Trophoblast cell (in vitro differentiated cells and primary cell): ENCODE measurements at regions not wholly inside any gene's neighbourhood (a gene's known extent, or its start where the extent isn't known, plus 50 kb on each side); places are given as distances from the start of the nearest gene placed in this dataset.

Source experiments
- DNase-seq, 2 donors: peaks; one replicate each; pipeline ENCODE4 v3.0.0-alpha.2; 2016
- H2AFZ ChIP-seq: 2 replicates; pipeline ENCODE4 v1.6.1; 2013; ENCODE audit warnings: low read length, moderate library complexity, mild to moderate bottlenecking; ENCODE audit not compliant: insufficient read depth, poor library complexity
- H2AK5ac ChIP-seq: 2 replicates; pipeline ENCODE4 v1.6.1; 2013; ENCODE audit warnings: mild to moderate bottlenecking, low read length
- H2BK120ac ChIP-seq: 2 replicates; pipeline ENCODE4 v1.6.1; 2013; ENCODE audit warnings: low read length, mild to moderate bottlenecking, moderate library complexity; ENCODE audit not compliant: insufficient read depth, poor library complexity
- H2BK12ac ChIP-seq: 2 replicates; pipeline ENCODE4 v1.6.1; 2013; ENCODE audit warnings: mild to moderate bottlenecking, low read length, moderate library complexity
- H2BK5ac ChIP-seq: 2 replicates; pipeline ENCODE4 v1.6.1; 2013; ENCODE audit warnings: low read length, low read depth, moderate library complexity, mild to moderate bottlenecking; ENCODE audit not compliant: poor library complexity
- H3K14ac ChIP-seq: 2 replicates; pipeline ENCODE4 v1.6.1; 2013; ENCODE audit warnings: mild to moderate bottlenecking, low read length
- H3K18ac ChIP-seq: 2 replicates; pipeline ENCODE4 v1.6.1; 2013; ENCODE audit warnings: mild to moderate bottlenecking, low read length
- H3K23ac ChIP-seq: 2 replicates; pipeline ENCODE4 v1.6.1; 2013; ENCODE audit warnings: low read length
- H3K27ac ChIP-seq: 2 replicates; pipeline ENCODE4 v1.5.1; 2013; ENCODE audit warnings: low read depth, mild to moderate bottlenecking, inconsistent platforms, low read length, moderate library complexity
- H3K27me3 ChIP-seq: 2 replicates; pipeline ENCODE4 v1.6.1; 2013; ENCODE audit warnings: inconsistent platforms, mild to moderate bottlenecking, low read length, moderate library complexity; ENCODE audit not compliant: insufficient read depth
- H3K36me3 ChIP-seq, 2 experiments: 1 replicate in 1 of 2; 2 replicates in 1 of 2; pipeline ENCODE4 v1.6.1; 2013; ENCODE audit warnings: low read length in 2 of 2, mild to moderate bottlenecking in 2 of 2, moderate library complexity in 1 of 2; ENCODE audit not compliant: insufficient read depth in 2 of 2, control insufficient read depth in 1 of 2
- H3K4ac ChIP-seq: 2 replicates; pipeline ENCODE4 v1.6.1; 2013; ENCODE audit warnings: low read depth, mild to moderate bottlenecking, low read length, moderate library complexity
- H3K4me1 ChIP-seq, 2 experiments: 1 replicate in 1 of 2; 2 replicates in 1 of 2; pipeline ENCODE4 v1.6.1; 2013; ENCODE audit warnings: low read length in 2 of 2, mild to moderate bottlenecking in 2 of 2, moderate library complexity in 1 of 2; ENCODE audit not compliant: insufficient read depth in 2 of 2, control insufficient read depth in 1 of 2
- H3K4me2 ChIP-seq: 2 replicates; pipeline ENCODE4 v1.6.1; 2013; ENCODE audit warnings: inconsistent platforms, mild to moderate bottlenecking, low read length, moderate library complexity
- H3K4me3 ChIP-seq: 2 replicates; pipeline ENCODE4 v1.5.1; 2013; ENCODE audit warnings: mild to moderate bottlenecking, low read depth, low read length, inconsistent platforms
- H3K79me1 ChIP-seq: one replicate; pipeline ENCODE4 v1.6.1; 2013; ENCODE audit warnings: low read length
- H3K79me2 ChIP-seq: 2 replicates; pipeline ENCODE4 v1.6.1; 2013; ENCODE audit warnings: low read length, mild to moderate bottlenecking; ENCODE audit not compliant: control insufficient read depth, insufficient read depth, poor library complexity
- H3K9ac ChIP-seq: 2 replicates; pipeline ENCODE4 v1.6.1; 2013; ENCODE audit warnings: mild to moderate bottlenecking, low read length
- H3K9me3 ChIP-seq: 2 replicates; pipeline ENCODE4 v1.6.1; 2013; ENCODE audit warnings: low read depth, mild to moderate bottlenecking, control low read depth, inconsistent platforms, low read length; ENCODE audit not compliant: insufficient read depth
- H4K12ac ChIP-seq: 2 replicates; pipeline ENCODE4 v1.6.1; 2013; ENCODE audit warnings: low read depth, mild to moderate bottlenecking, low read length, moderate library complexity
- H4K8ac ChIP-seq: 2 replicates; pipeline ENCODE4 v1.6.1; 2013; ENCODE audit warnings: low read depth, mild to moderate bottlenecking, low read length, moderate library complexity
- H4K91ac ChIP-seq: one replicate; pipeline ENCODE4 v1.6.1; 2013; ENCODE audit warnings: low read depth, mild to moderate bottlenecking, low read length, moderate library complexity
- WGBS: extraction: QIAGEN DNeasy Blood & Tissue Kit; methylation state at CpG from one replicate; pipeline ENCODE4 v1.1.7; 2013; ENCODE audit warnings: missing lambda C conversion rate; ENCODE audit not compliant: insufficient read length, insufficient coverage; ENCODE audit errors: extremely low coverage; 5-methylcytosine and 5-hydroxymethylcytosine counted together

- Histone ChIP-seq H2BK120ac (no peak overlapping the region), H3K4me1 (no peaks in the 10 kb centered on the region), H3K4me3 (no peak overlapping the region), H3K23ac (no peak overlapping the region), H2AFZ (no peak overlapping the region), H3K18ac (no peak overlapping the region), H2AK5ac (no peak overlapping the region), H2BK5ac (no peak overlapping the region), H2BK12ac (no peak overlapping the region), H3K27me3 (no peaks in the 10 kb centered on the region), H3K79me2 (no peaks in the 10 kb centered on the region), H3K4ac (no peak overlapping the region), H3K9me3 (no peaks in the 10 kb centered on the region), H4K12ac (no peak overlapping the region), H3K36me3 (no peaks in the 10 kb centered on the region), H3K27ac (no peak overlapping the region), H3K9ac (no peak overlapping the region), H3K4me2 (no peak overlapping the region), H4K91ac (no peak overlapping the region), H4K8ac (no peak overlapping the region), H3K14ac (no peak overlapping the region), H3K79me1 (no peaks in the 10 kb centered on the region)
- no CpG with 5 or more reads among the region's 1 CpG for WGBS
- DNase-seq = no peak
These were observed 177.0 kb upstream of the GRIN3A start for GRCh38 chr9:101915482-101915881.

DNA sequence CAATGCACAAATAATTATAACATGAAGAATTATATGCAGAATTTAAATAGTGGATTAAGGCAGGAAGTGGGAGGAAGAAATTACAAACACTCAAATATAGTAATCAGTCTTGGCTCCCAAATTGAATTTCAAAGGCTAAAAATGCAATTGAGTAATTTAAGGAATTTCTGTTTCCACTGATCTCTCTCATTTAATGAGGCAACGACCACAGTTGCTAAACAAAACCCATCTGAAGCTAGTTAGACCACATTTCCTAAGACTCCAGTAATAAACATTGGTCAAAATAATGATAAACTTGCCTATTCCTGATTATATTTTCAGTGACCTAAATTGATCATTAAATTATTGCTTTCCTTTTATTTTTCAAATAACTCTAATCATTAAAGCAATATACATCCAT lies 174.3 kb upstream of the GRIN3A start:
- DNase-seq = no peak
- H2BK5ac ChIP-seq = no peak overlapping the region
- H3K4me2 ChIP-seq = no peak overlapping the region
- no peaks in the 10 kb centered on the region for H3K4me1 ChIP-seq
- H2AFZ ChIP-seq = no peak overlapping the region
- no peak overlapping the region for H3K4ac ChIP-seq
- no peak overlapping the region for H4K91ac ChIP-seq
- H4K8ac ChIP-seq = no peak overlapping the region
- H3K36me3 ChIP-seq = no peaks in the 10 kb centered on the region
- no peak overlapping the region for H2AK5ac ChIP-seq
- no peak overlapping the region for H4K12ac ChIP-seq
- no peaks in the 10 kb centered on the region for H3K79me2 ChIP-seq
- no peak overlapping the region for H3K23ac ChIP-seq
- no peak overlapping the region for H3K27ac ChIP-seq
- no peak overlapping the region for H3K9ac ChIP-seq
- H3K9me3 ChIP-seq = no peaks in the 10 kb centered on the region
- H3K14ac ChIP-seq = no peak overlapping the region
- no peaks in the 10 kb centered on the region for H3K79me1 ChIP-seq
- no peak overlapping the region for H3K4me3 ChIP-seq
- H2BK120ac ChIP-seq = no peak overlapping the region
- no peak overlapping the region for H2BK12ac ChIP-seq
- no CpG with 5 or more reads among the region's 1 CpG for WGBS
- H3K18ac ChIP-seq = no peak overlapping the region
- no peaks in the 10 kb centered on the region for H3K27me3 ChIP-seq

GRCh38 chr9:101907466-101907865 lies 169.0 kb upstream of the GRIN3A start:
- Histone ChIP-seq H3K4me2 (no peak overlapping the region), H2BK12ac (no peak overlapping the region), H3K4me1 (no peaks in the 10 kb centered on the region), H3K9me3 (no peaks in the 10 kb centered on the region), H4K12ac (no peak overlapping the region), H3K18ac (no peak overlapping the region), H4K8ac (no peak overlapping the region), H2AK5ac (no peak overlapping the region), H3K27ac (no peak overlapping the region), H3K36me3 (no peaks in the 10 kb centered on the region), H3K79me1 (no peaks in the 10 kb centered on the region), H3K4ac (no peak overlapping the region), H3K9ac (no peak overlapping the region), H3K23ac (no peak overlapping the region), H3K14ac (no peak overlapping the region), H4K91ac (no peak overlapping the region), H3K4me3 (no peak overlapping the region), H2BK5ac (no peak overlapping the region), H2AFZ (no peak overlapping the region), H2BK120ac (no peak overlapping the region), H3K79me2 (no peaks in the 10 kb centered on the region), H3K27me3 (no peaks in the 10 kb centered on the region)
- WGBS = no CpG with 5 or more reads among the region's 2 CpGs
- no peak for DNase-seq

GRCh38 chr9:101904845-101905244 lies 166.4 kb upstream of the GRIN3A start:
- H3K9me3 ChIP-seq = no peaks in the 10 kb centered on the region
- H3K4me3 ChIP-seq = no peak overlapping the region
- no peaks in the 10 kb centered on the region for H3K79me1 ChIP-seq
- H3K23ac ChIP-seq = no peak overlapping the region
- no peaks in the 10 kb centered on the region for H3K79me2 ChIP-seq
- no peaks in the 10 kb centered on the region for H3K4me1 ChIP-seq
- no peak overlapping the region for H3K14ac ChIP-seq
- H3K36me3 ChIP-seq = no peaks in the 10 kb centered on the region
- H2BK5ac ChIP-seq = no peak overlapping the region
- no peak overlapping the region for H3K9ac ChIP-seq
- no peak overlapping the region for H4K12ac ChIP-seq
- no peak overlapping the region for H3K4me2 ChIP-seq
- H2BK12ac ChIP-seq = no peak overlapping the region
- H2AK5ac ChIP-seq = no peak overlapping the region
- H3K27me3 ChIP-seq = no peaks in the 10 kb centered on the region
- H4K8ac ChIP-seq = no peak overlapping the region
- H2AFZ ChIP-seq = no peak overlapping the region
- no peak overlapping the region for H4K91ac ChIP-seq
- no peak overlapping the region for H3K27ac ChIP-seq
- DNase-seq = no peak
- no peak overlapping the region for H3K18ac ChIP-seq
- WGBS = no CpG with 5 or more reads among the region's 1 CpG
- H3K4ac ChIP-seq = no peak overlapping the region
- H2BK120ac ChIP-seq = no peak overlapping the region
